BE2C (cell line): ENCODE measurements at regions not wholly inside any gene's neighbourhood (a gene's known extent, or its start where the extent isn't known, plus 50 kb on each side); places are given as distances from the start of the nearest gene placed in this dataset.

Source experiments
- DNase-seq: peaks from one replicate; pipeline ENCODE4 v3.0.0-alpha.2; 2020
- H3K27me3 ChIP-seq: fragments of 250-450 bp; sonication (Bioruptor Pico); 2 replicates; pipeline ENCODE4 v1.5.1; 2020; ENCODE audit warnings: mild to moderate bottlenecking
- H3K36me3 ChIP-seq: fragments of 250-450 bp; sonication (Bioruptor Pico); 2 replicates; pipeline ENCODE4 v1.5.1; 2020; ENCODE audit warnings: mild to moderate bottlenecking
- H3K4me1 ChIP-seq: fragments of 250-450 bp; sonication (Bioruptor Pico); 2 replicates; pipeline ENCODE4 v1.5.1; 2020
- H3K4me3 ChIP-seq: 2 replicates; pipeline ENCODE4 v1.5.1; 2011; ENCODE audit warnings: low read depth, low read length
- H3K9me3 ChIP-seq: fragments of 250-450 bp; sonication (Bioruptor Pico); 2 replicates; pipeline ENCODE4 v1.5.1; 2020
- CTCF ChIP-seq: IDR thresholded peaks from 2 replicates; pipeline ENCODE4 v1.5.1; 2012; ENCODE audit warnings: mild to moderate bottlenecking, low read depth, low read length

- DNase-seq: no peak
- Histone ChIP-seq H3K9me3 (no peaks in the 10 kb centered on the region), H3K4me3 (no peak overlapping the region), H3K4me1 (no peaks in the 10 kb centered on the region), H3K36me3 (no peaks in the 10 kb centered on the region), H3K27me3 (no peaks in the 10 kb centered on the region)
- TF ChIP-seq CTCF: no peak
Observed at GRCh38 chr2:8209494-8209893, 472.4 kb upstream of the ID2 start.

- Histone ChIP-seq H3K27me3 (no peaks in the 10 kb centered on the region), H3K4me3 (no peak overlapping the region), H3K9me3 (no peaks in the 10 kb centered on the region), H3K36me3 (no peaks in the 10 kb centered on the region), H3K4me1 (no peaks in the 10 kb centered on the region)
- no peak for TF ChIP-seq CTCF
- no peak for DNase-seq
Observed at GRCh38 chr2:8211384-8211783, 470.5 kb upstream of the ID2 start.

GRCh38 chr2:8212239-8212638 is 469.6 kb upstream of the ID2 start:
- no peak for DNase-seq
- H3K9me3 ChIP-seq: no peaks in the 10 kb centered on the region
- no peak for TF ChIP-seq CTCF
- no peak overlapping the region for H3K4me3 ChIP-seq
- no peaks in the 10 kb centered on the region for H3K4me1 ChIP-seq
- H3K27me3 ChIP-seq: no peaks in the 10 kb centered on the region
- H3K36me3 ChIP-seq: no peaks in the 10 kb centered on the region

- Histone ChIP-seq H3K36me3 (no peaks in the 10 kb centered on the region), H3K4me3 (no peak overlapping the region), H3K4me1 (no peaks in the 10 kb centered on the region), H3K9me3 (no peaks in the 10 kb centered on the region), H3K27me3 (no peaks in the 10 kb centered on the region)
- DNase-seq: no peak
- no peak for TF ChIP-seq CTCF
Observed at GRCh38 chr2:8214036-8214615, 467.7 kb upstream of the ID2 start.

- DNase-seq: no peak
- H3K9me3 ChIP-seq: no peaks in the 10 kb centered on the region
- H3K4me1 ChIP-seq: no peaks in the 10 kb centered on the region
- no peaks in the 10 kb centered on the region for H3K36me3 ChIP-seq
- no peak for TF ChIP-seq CTCF
- no peak overlapping the region for H3K4me3 ChIP-seq
- no peaks in the 10 kb centered on the region for H3K27me3 ChIP-seq
Observed at GRCh38 chr2:8215159-8215863, 466.5 kb upstream of the ID2 start.

- TF ChIP-seq CTCF: no peak
- Histone ChIP-seq H3K4me1 (no peaks in the 10 kb centered on the region), H3K27me3 (no peaks in the 10 kb centered on the region), H3K4me3 (no peak overlapping the region), H3K36me3 (no peaks in the 10 kb centered on the region), H3K9me3 (no peaks in the 10 kb centered on the region)
- no peak for DNase-seq
Observed at GRCh38 chr2:8215982-8216381, 465.9 kb upstream of the ID2 start.
